ENCODE measurements at regions not wholly inside any gene's neighbourhood (a gene's known extent, or its start where the extent isn't known, plus 50 kb on each side); places are given as distances from the start of the nearest gene placed in this dataset.

GRCh38 chr20:63064745-63065711, 58.3 kb upstream of the BHLHE23 start:
- CTCF ChIA-PET = interaction anchor here (1.5 to 2.3 kb wide), 2 partner anchors 9 to 92 kb away, joined by 5 to 7 read pairs; no protein-coding TSS in a partner anchor
- no peak for DNase-seq
- POLR2A ChIA-PET = interaction anchor here (0.7 kb wide), 1 partner anchor 439 kb away, joined by 3 read pairs; no protein-coding TSS in a partner anchor
- Histone ChIP-seq H3K4me1 (ENCODE audit: control insufficient read depth in 1 of 2, insufficient read depth in 2 of 2, low read depth in 1 of 2, low read length in 1 of 2) (peaks cover 0 to 9% of the 10 kb centered on the region in 2 experiments; a peak in 1 of 4 replicates), H2AFZ (ENCODE audit: low read depth) (no peak overlapping the region), H3F3A (replicated peaks; ENCODE audit: insufficient read depth) (no peaks in the 10 kb centered on the region), H3K9me2 (no peaks in the 10 kb centered on the region), H3K4me3 (ENCODE audit: low read depth in 2 of 2, low read length in 1 of 2) (no peak overlapping the region), H3K9me3 (no peaks in the 10 kb centered on the region), H3K27me3 (ENCODE audit: insufficient read depth) (no peaks in the 10 kb centered on the region), H3K9ac (no peak overlapping the region), H3K4me2 (no peak overlapping the region), H3K36me3 (replicated peaks in 1 of 2; ENCODE audit: control insufficient read depth in 1 of 2, insufficient read depth in 2 of 2, low read length in 1 of 2) (no peaks in the 10 kb centered on the region), H4K20me1 (ENCODE audit: insufficient read depth) (no peaks in the 10 kb centered on the region), H3K27ac (ENCODE audit: low read depth in 2 of 2, low read length in 1 of 2) (no peak overlapping the region), H3K79me2 (ENCODE audit: insufficient read depth) (no peaks in the 10 kb centered on the region)
- 60% methylated on average over 23 of the region's 42 CpGs for WGBS (ENCODE audit: low lambda C conversion rate)
- TF ChIP-seq FOXJ3 (CRISPR knock-in tag; IDR thresholded peaks at IDR 0.05) (no peak), FOSL2 (IDR thresholded peaks at IDR 0.05; ENCODE audit: borderline replicate concordance, low read depth) (no peak)

- TF ChIP-seq TCF12 (IDR thresholded peaks at IDR 0.05) (no peak), CHD2 (IDR thresholded peaks at IDR 0.05; ENCODE audit: low read length, partially characterized antibody) (no peak), JUND (IDR thresholded peaks at IDR 0.05) (no peak), MEF2A (IDR thresholded peaks at IDR 0.05; ENCODE audit: borderline replicate concordance, low read depth) (no peak), NFIC (IDR thresholded peaks at IDR 0.05; ENCODE audit: borderline replicate concordance) (no peak), CTCF (IDR thresholded peaks at IDR 0.05) (no peak), TAF1 (IDR thresholded peaks at IDR 0.05; ENCODE audit: borderline replicate concordance, low read depth, low read length) (no peak), EZH2phosphoT487 (IDR thresholded peaks at IDR 0.05; ENCODE audit: borderline replicate concordance, low read depth) (no peak), USF1 (IDR thresholded peaks at IDR 0.05; ENCODE audit: borderline replicate concordance, low read depth) (no peak), SIN3A (IDR thresholded peaks at IDR 0.05; ENCODE audit: borderline replicate concordance, low read depth, low read length) (no peak), POLR2AphosphoS5 (IDR thresholded peaks at IDR 0.05; ENCODE audit: low read depth, low read length) (no peak), USF2 (IDR thresholded peaks at IDR 0.05; ENCODE audit: borderline replicate concordance, low read depth, low read length) (no peak), FOSL2 (IDR thresholded peaks at IDR 0.05; ENCODE audit: borderline replicate concordance, low read depth) (no peak), EP300 (IDR thresholded peaks at IDR 0.05; ENCODE audit: borderline replicate concordance in 1 of 2, low read depth in 1 of 2, low read length in 1 of 2) (no peak)
These were observed 57.5 kb upstream of the BHLHE23 start for GRCh38 chr20:63064310-63064709.

More at GRCh38 chr20:63064310-63064709, 57.5 kb upstream of the BHLHE23 start:
- no peaks in the 10 kb centered on the region for H3K9me2 ChIP-seq
- H3K79me2 ChIP-seq (ENCODE audit: insufficient read depth) = no peaks in the 10 kb centered on the region
- CTCF ChIA-PET = interaction anchor here (1.5 to 2.3 kb wide), 2 partner anchors 8 to 92 kb away, joined by 5 to 7 read pairs; no protein-coding TSS in a partner anchor
- 72% methylated on average over 8 of the region's 18 CpGs for WGBS (ENCODE audit: low lambda C conversion rate)
- H3K9me3 ChIP-seq = no peaks in the 10 kb centered on the region
- no peak overlapping the region for H2AFZ ChIP-seq (ENCODE audit: low read depth)
- no peak overlapping the region for H3K4me3 ChIP-seq (ENCODE audit: low read depth in 2 of 2, low read length in 1 of 2)
- no peak overlapping the region for H3K4me2 ChIP-seq
- no peak for DNase-seq
- POLR2A ChIA-PET = interaction anchor here (0.7 kb wide), 1 partner anchor 439 kb away, joined by 3 read pairs; no protein-coding TSS in a partner anchor
- H3K27ac ChIP-seq (ENCODE audit: low read depth in 2 of 2, low read length in 1 of 2) = no peak overlapping the region
- no peaks in the 10 kb centered on the region for H4K20me1 ChIP-seq (ENCODE audit: insufficient read depth)
- H3F3A ChIP-seq (replicated peaks; ENCODE audit: insufficient read depth) = no peaks in the 10 kb centered on the region
- H3K4me1 ChIP-seq (ENCODE audit: control insufficient read depth in 1 of 2, insufficient read depth in 2 of 2, low read depth in 1 of 2, low read length in 1 of 2) = peaks cover 0 to 9% of the 10 kb centered on the region in 2 experiments; a peak in 1 of 4 replicates
- H3K27me3 ChIP-seq (ENCODE audit: insufficient read depth) = no peaks in the 10 kb centered on the region
- no peak overlapping the region for H3K9ac ChIP-seq
- H3K36me3 ChIP-seq (replicated peaks in 1 of 2; ENCODE audit: control insufficient read depth in 1 of 2, insufficient read depth in 2 of 2, low read length in 1 of 2) = no peaks in the 10 kb centered on the region

All from SK-N-SH (cell line).